Stimulated activated CD8-positive, alpha-beta memory T cell treated with anti-CD3 and anti-CD28 coated beads, Interleukin-15, amount 100 ng/mL, for 1 hour (primary cell): ENCODE measurements at regions not wholly inside any gene's neighbourhood (a gene's known extent, or its start where the extent isn't known, plus 50 kb on each side); places are given as distances from the start of the nearest gene placed in this dataset.

Source experiments
- DNase-seq: peaks from one replicate; pipeline ENCODE4 v3.0.0-alpha.2; 2020; ENCODE audit warnings: low read depth

DNA sequence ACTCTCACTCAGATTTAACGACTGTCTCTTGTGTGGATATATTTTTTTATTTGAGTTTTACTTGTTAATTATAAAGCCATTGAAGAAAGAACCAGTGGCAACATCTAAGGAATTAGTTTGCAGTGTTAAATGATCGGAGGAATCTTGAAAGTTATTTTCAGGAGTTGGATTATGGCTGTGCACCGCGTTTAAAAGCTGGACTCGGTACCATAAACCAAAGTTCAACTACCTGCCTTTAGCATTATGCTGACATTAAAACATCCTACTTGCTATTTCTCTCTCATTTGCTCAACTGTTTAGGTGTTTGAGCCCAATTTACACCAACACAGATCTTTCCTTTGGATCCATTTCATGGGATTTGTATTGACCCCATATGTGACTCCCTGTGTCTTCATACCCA, 289.4 kb upstream of the SASH1 start:
- DNase-seq, result no peak

DNA sequence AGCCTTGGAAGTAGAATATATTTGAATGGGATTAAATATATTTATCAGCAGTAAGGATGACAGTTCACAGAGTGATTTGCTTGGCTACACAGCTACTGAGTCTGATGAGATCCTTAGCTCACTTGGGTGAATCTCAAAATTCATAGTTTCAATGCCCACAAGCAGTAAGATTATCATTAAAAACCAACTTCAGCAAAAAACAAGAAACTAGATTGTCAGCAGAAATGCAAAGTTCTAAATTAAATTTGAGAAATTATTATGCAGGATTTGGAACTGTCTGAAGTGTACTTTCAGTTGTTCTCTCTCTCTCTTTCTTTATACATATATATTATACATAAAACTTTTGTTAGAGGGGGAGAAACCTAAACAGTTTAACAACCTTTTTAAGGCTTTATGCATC, 288.8 kb upstream of the SASH1 start:
- no peak for DNase-seq

DNA sequence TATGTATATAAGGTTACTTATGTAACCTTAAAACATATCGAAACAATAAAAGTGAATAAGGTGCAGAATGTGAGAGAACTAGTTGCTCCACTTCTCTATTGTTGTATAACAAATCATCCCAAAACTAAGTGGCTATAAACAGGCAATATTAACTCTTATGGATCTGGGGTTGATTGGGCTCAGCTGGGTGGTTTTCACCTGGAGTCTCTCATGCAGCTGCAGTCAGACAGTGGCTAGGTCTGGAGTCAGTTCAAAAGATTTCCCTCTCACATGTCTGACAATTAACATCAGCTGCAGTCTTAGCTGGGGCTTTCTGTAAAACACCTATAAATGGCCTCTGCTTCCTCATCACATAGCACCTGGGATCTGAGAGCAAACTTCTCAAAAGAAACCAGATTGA, 288.4 kb upstream of the SASH1 start:
- no peak for DNase-seq

DNA sequence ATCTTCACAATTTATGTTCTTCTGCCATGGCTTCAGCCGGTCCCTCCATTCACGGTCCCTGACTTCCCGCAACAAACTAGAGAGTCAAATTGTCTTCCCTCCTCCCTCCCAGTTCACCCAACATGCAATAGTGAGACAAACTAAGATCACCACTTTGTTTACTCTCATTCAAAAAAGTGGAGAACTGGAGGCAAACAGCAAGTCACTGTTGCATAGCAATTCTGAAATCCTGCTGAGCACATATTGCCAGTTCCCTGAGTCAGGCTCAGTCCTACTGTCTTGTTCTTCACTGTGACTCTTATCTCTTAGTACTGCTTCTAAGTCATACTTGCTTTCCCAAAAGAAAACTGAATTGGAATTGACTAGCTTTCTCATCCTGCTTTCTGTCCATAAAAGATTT, 287.2 kb upstream of the SASH1 start:
- no peak for DNase-seq

DNA sequence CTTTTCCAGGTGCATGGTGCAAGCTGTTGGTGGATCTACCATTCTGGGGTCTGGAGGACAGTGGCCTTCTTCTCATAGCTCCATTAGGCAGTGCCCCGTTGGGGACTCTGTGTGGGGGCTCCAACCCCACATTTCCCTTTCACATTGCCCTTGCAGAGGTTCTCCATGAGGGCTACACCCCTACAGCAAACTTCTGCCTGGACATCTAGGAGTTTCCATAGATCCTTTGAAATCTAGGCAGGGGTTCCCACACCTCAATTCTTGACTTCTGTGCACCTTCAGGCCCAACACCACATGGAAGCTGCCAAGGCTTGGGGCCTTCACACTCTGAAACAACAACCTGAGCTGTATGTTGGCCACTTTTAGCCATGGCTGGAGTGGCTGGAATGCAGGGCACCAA, 282.8 kb upstream of the SASH1 start:
- no peak for DNase-seq

DNA sequence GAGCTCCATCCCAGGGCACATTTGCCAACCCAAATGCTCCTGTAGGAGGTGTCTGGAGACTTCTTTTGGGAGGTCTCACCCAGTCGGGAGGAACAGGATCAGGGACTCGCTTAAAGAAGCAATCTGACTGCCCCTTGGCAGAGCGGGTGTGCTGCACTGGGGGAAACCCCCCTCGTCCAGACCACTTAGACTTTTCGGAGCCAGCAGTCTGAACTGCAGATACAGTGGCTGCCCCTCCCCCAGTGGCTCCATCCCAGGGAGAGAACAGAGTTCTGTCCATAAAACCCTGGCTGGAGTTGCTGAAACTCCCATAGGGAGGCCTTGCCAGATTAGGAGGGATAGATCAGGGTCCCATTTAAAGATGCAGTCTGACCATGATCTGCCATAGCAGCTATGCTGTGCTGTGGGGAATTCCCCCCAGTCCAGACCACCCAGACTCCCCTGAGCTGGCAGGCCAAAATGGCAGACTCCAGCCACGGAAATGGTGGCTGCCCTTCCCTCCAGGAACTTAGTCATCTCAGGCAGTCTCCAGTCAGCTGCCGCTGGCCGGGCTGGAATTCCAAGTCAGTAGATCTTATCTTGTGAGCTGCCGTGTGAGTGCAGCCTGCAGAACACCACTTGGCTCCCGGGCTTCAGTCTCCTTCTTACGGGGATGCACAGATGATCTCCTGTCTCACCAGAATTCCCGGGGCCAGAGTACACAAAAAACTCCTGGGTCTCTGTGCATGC, 278.1 kb upstream of the SASH1 start:
- no peak for DNase-seq

DNA sequence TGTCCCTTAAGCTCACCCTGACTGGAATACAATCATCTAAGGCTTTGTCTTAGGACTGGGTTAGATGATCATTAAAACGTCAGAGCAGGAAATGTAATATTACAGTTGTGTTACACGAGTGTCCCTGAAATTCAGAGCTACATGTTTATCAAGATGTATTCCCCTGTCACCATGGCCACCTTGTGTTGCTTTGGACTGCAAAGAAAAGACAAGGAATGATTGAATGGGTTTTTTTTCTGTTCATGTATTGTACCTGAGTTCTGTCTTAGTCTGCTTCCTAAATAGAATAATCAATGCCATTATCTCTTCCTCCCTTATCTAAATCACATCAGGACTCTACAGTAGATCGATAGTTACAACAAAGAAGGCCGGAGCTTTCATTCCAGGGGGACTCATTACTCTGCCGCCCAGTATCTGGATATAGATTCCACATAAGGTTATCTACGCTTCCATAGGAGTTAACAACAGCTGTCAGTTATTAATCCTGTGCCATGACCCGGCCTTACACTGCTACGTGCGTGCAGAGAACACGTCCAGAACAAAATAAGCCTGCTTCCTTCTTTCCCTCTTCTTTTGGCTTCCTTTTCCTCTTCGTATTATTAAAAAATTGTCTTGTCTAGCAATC, 274.1 kb upstream of the SASH1 start:
- DNase-seq, result no peak

DNA sequence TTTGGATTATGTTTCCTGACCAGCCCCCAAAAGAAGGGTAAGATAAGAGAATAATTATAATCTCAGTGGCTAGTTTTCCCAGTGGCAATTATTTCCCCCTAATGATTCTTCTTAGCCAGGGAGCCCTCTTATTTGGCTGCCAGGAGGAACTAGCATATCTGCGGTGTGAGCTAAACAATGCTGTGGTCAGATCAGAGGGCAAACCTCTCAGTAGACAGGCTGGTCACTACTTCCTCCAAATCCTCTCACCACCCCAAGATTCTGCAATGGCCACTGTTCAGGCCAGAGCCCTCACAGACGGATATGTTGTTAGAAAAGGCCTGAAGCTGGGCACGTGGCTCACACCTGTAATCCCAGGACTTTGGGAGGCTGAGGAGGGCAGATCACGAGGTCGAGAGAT, 273.4 kb upstream of the SASH1 start:
- DNase-seq, result no peak

DNA sequence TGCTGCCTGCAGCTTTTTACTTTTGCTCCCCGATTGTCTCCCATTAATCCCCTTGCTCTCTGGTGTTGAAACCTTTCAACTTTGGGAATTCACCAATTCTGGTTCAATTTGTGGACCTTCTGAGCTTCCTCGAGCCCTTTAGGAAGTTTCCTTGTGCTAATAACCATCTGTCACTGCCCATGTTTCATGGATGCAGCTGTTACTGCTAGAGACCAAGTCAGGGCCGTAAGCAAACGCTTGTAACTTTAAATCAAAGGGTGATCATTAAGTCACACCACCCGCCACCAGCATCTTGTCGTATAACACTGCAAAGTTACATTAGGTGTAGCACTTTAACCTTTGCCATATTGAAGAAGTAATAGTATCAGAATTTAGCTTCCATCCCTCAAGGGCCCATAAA, 268.3 kb upstream of the SASH1 start:
- no peak for DNase-seq

DNA sequence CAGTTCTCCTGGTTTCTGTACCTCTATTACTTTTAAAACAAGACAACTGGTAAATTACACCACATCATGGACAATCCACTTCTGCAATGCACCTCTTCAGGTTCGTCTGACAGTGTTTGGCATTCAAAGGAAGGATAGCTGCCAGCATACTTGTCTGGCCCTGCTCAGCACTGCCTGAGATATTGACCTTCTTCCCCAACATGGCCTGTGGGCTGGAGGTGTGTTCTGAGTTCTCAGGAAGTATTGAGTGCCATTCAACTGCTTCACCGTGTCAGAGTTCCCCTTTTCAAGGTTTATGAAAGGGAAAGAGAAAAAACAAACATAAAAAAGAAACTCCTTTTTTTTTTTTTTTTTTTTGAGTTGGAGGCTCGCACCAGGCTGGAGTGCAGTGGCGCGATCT, 267.9 kb upstream of the SASH1 start:
- DNase-seq, result no peak

DNA sequence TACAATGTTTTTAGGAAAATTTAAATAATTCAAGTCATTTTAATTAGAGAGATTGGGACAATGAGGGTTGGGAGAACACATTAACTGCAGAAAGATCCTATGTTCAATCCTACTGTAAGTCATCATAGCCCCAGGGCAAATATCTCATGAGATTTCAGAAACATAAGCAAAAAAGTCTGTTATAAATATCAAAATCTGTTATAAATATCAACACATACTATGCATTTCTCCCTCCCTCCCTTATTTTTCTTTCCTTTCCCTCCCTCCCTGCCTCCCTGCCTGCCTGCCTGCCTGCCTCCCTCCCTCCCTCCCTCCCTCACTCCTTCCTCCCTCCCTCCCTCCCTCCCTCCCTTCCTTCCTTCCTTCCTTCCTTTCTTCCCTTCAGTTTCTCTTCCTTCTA, 267.3 kb upstream of the SASH1 start:
- no peak for DNase-seq

DNA sequence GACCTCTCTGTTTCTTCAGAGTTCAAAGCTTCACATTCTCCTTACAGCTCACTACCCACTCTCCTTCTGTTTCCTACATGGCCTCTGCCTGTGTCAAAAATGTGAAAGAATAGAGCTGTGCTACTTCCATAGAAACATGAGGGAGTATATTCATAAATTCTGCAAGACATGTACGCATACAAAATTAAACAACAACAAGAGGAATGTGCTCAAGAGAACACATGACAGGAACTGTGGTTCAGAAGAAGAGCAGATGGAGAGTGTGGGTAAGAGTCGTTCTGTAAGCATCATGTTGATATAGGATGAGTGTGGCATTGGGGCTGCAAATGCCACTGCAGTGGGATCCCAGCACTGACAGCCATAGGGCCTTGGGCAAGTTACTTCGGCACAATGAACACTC, 266.6 kb upstream of the SASH1 start:
- no peak for DNase-seq

DNA sequence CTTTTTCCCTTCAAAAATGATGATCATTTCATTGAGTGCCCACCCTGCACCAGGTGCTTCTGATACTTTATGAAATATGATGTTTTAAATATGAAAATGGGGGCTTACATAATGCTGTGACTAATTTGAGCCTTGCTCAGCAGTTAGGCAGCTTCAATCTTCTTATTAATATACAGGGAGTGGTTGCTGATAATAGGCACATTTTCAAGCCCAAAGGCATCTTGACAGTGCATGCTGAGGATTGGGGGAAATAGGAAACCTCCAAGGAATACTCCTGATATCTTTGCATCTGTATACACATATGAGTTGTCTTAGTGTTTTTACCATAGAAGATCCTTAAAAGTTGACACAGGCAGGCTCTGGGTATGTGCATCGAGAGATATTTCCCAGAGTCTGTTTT, 262.3 kb upstream of the SASH1 start:
- DNase-seq, result no peak

DNA sequence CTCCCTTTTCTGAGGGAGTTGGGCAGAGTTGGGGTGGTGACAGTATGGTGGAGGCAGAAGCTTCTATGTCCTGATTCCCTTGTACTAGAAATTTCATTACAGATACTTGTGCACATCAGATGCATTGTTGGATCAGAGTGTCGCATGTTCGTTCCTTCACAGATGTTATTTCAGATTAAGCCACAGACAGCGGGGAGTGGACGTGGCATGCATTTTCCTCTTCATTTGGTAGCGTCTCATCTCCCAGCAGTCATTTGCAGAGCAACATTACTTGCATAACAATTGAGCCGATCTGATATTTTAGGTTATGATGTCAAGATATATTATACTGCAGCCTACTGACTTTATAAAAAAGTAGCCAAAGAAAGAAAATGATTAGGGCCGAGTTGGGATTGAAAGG, 261.6 kb upstream of the SASH1 start:
- DNase-seq, result no peak

DNA sequence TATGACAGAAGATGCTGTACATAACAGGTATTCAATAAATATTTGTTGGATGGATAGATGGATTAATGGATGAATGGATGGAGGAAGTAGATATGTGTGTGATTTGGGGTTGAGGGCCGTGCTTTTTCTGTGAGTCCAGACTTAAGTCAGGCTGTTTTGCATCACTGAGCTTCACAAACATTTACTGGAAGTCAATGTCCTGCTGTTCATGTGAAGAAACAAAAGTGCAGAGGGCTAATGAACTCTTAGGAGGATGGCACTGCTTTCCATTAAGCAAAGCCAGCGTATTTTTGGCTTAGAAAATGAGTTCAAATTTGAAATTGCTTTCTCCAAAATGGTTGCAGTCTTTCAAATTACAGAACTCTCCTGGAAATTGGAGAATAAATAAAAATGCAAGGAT, 260.6 kb upstream of the SASH1 start:
- DNase-seq, result no peak

DNA sequence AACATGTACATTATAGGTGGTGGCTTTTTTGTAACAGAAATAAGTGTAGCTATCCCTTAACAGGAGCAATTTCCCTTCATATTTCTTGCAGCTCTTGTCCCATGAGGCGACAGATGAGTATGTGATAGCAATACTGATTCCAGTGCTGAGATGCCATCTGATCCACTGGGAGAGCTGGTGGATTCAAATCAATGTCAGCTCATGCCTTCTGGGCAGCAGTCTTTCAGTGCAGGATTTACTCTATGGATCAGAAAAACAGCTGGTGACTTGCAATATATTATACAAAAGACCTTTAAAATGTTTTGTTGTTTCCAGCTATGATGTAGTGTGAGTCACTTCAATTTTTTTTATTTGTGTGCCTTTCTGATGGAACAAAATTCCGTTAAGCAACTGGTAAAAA, 259.9 kb upstream of the SASH1 start:
- DNase-seq, result no peak

DNA sequence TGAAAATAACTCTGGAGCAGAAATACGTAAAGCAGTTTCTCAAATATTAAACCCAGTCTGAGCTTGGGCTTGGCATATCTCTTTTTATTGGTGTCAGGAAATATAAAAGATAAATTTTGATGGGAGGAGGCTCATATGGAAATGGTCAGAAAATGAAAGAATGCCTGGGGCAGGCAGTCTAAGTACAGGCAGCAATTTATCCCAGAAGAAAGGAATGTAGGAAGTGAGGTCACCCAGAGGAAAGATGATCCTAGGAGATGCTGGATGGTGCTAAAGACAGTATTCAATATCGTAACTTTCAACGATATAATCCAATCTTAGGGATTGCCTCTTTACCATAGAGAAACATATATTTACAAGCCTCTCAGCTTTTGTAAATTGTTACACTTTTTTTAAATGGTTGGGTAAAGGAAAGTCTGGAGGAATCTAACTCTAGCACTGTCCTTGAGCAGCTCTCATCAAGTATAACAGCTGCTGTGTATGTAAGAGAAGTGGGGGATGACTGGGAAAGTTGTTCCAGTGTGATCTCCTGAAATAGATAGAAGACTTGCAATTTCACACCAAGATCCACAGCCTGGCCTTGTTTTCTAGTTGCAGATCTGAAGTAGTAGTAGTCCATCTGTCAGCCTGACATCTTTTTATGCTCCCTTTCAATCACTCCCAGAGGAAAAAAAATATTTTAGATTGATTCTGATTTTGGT, 256.9 kb upstream of the SASH1 start:
- no peak for DNase-seq

DNA sequence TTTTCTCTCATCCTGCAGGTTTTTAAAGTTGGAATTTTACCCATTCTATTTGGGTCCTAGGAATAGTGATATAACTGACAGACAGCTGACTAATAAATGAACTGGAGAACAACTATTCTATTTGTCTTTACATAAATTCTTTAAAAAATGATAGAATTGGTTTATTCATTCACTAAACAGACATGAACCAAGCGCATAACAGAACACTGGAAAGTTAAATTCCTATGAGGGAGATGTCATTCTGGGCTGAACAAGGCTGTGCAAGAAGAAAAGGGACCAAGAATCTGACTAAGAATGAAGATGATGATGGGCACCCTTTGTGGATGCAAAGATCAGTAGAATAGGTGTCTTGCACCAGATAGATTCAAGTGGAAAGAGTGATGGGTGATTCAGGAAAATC, 256.3 kb upstream of the SASH1 start:
- no peak for DNase-seq

DNA sequence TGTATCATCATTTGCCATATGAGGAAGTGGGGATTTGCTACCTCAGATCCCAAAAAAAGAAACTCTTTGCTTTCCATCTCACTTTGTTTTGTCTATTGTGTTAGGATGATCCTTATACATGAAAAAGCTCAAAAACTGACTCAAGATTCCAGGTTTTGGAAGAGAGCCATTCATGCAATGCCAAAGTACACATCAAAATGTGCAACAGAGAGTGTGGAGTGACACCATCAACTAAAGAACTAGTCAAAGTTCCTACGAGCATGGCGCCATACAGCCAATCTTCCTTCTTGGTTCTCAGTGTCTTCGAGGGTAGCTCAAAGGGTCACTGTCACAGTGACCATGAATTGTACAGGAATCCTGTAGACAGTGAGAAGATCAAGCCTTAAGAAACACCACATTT, 255.8 kb upstream of the SASH1 start:
- no peak for DNase-seq

DNA sequence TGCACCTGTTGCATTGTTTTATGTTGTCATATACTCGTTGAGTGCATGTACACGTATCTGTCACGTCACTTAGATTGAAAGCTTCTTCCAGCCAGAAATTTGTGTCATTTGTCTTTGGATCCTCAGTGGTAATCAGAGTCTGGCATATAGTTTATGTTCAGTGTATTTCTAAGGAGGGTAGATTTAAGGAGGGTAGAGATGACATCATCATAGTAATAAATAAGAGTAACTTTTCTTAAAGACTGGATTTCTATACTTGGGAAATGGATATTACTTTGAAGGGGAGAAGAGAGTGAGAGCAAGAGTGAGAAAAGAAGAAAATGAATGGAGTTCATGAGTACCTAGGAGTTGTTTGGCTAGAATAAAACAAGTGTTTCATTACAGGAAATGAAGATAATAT, 255.0 kb upstream of the SASH1 start:
- no peak for DNase-seq

DNA sequence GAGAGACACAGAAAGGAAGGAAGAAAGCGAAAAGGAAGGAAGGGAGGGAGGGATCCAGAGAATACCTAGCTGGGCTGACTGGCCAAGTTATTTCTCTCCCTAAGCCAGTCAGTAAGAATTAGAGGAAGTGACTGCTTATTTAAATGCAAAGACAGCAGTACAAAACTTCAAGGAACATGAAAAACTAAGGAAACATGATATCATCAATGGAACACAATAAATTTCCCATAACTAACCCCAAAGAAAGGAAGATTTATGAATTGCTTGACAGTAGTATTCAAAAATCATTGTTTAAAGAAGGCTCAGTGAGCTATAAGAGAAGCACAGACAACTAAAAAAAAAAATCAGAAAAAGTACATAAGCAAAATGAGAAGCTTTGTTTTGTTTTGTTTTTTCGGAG, 252.3 kb upstream of the SASH1 start:
- no peak for DNase-seq

DNA sequence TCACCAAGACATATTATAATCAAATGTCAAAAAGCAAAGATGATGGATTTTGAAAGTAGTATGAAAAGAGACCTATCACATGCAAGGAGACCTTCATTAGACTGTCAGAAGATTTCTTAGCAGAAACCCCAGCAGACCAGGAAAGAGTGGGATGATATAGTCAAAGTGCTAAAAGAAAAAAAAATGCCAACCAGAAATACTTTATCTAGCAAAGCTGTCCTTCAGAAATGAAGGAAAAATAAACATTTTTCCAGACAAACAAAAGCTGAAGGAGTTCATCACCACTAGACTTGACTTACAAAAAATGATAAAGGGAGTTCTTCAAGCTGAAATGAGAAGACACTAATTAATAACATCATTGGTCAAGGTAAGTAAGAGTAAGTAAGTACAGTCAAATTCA, 251.2 kb upstream of the SASH1 start:
- DNase-seq, result no peak

DNA sequence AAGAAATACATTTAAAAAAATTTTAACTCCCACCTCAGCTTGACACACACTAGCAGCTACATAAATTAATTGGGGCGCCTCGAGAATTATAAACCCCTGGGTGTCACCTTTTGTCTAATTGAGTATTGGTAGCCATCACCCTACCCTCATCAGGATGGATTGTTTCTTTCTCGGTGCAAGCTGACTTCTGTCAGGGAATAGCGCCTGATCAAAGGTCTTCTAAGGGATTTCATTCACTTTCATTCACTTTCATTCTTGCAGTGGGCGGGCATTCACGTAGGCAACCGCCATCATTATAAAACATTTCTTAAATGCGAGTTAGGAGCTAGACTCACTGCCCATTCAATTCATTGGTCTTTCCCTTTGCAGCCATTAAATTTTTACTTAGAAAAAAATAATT, 239.2 kb upstream of the SASH1 start:
- DNase-seq, result no peak

DNA sequence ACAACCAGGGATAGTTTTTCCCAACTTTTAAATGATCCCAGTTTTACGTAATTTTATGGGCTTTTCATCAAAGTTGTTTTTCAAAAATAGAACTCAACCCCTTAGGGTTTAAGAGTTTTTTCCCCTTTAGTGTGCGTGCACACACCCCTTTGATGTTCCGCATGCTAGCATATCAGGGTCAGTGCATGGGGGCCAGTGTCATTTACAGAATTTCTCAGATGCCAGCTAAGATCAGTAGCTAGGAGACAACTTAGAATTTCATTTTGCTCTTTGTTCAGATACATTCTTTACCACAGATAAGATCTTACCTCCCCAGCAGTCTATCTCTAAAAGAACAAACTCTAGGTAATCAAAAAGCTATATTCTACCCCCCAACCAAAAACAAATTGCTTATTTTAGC, 238.5 kb upstream of the SASH1 start:
- DNase-seq, result no peak
